Thymus (tissue), 11 donors: ENCODE measurements at regions not wholly inside any gene's neighbourhood (a gene's known extent, or its start where the extent isn't known, plus 50 kb on each side); places are given as distances from the start of the nearest gene placed in this dataset.

Source experiments
- DNase-seq, 9 donors: peaks; one replicate each; pipeline ENCODE4 v3.0.0-alpha.2; 2013; ENCODE audit warnings: low spot score in 9 of 9, low read depth in 6 of 9, missing footprints in 1 of 9
- H3K27ac ChIP-seq, 2 donors: one replicate each; pipeline ENCODE4 v1.5.1; 2013; ENCODE audit warnings: control low read depth in 1 of 2, low read depth in 1 of 2, low read length in 1 of 2, mild to moderate bottlenecking in 1 of 2, moderate library complexity in 1 of 2
- H3K27me3 ChIP-seq, 2 donors: one replicate each; pipeline ENCODE4 v1.5.1; 2013; ENCODE audit warnings: low read length in 1 of 2; ENCODE audit not compliant: control insufficient read depth in 2 of 2, insufficient read depth in 1 of 2
- H3K36me3 ChIP-seq, 2 donors: one replicate each; pipeline ENCODE4 v1.5.1; 2013; ENCODE audit warnings: low read length in 1 of 2, mild to moderate bottlenecking in 1 of 2, moderate library complexity in 1 of 2; ENCODE audit not compliant: control insufficient read depth in 2 of 2, insufficient read depth in 2 of 2
- H3K4me1 ChIP-seq, 2 donors: one replicate each; pipeline ENCODE4 v1.5.1; 2013; ENCODE audit warnings: low read length in 2 of 2; ENCODE audit not compliant: control insufficient read depth in 2 of 2, insufficient read depth in 2 of 2
- H3K4me3 ChIP-seq, 2 donors: one replicate each; pipeline ENCODE4 v1.5.1; 2013; ENCODE audit warnings: low read length in 2 of 2, control low read depth in 1 of 2, mild to moderate bottlenecking in 1 of 2
- H3K9me3 ChIP-seq, 2 donors: one replicate each; pipeline ENCODE4 v1.5.1; 2013; ENCODE audit warnings: low read length in 1 of 2, mild to moderate bottlenecking in 1 of 2; ENCODE audit not compliant: control insufficient read depth in 2 of 2, insufficient read depth in 1 of 2
- WGBS: extraction: QIAGEN DNeasy Blood & Tissue Kit; methylation state at CpG from one replicate; pipeline ENCODE4 v1.1.7; 2013; 5-methylcytosine and 5-hydroxymethylcytosine counted together
- donor health status: healthy.

DNA sequence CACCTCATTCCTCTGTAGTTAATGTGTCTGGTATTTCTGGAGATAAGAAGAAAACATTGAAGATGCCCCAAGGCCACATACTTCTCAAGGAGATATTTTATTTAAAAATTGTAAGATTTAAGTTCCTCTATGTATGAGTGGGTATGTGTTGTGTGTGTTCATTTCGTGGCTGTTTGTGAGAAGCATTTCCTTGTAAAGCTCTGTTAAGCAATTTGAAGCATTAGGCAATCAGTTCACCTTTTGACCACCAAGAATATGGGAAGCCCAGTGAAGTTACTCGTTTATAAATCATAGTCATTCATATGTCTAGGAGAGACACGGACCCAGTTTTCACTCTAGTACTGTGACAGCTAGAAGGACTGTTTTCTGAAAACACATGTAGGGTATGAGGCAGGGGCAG lies 717.6 kb upstream of the MAP3K7 start:
- H3K9me3 ChIP-seq = peaks cover 0 to 7% of the 10 kb centered on the region in 2 donors
- WGBS = 84% methylated on average over 3 of the region's 3 CpGs
- H3K27me3 ChIP-seq = no peaks in the 10 kb centered on the region
- no peaks in the 10 kb centered on the region for H3K4me1 ChIP-seq
- DNase-seq = no peak
- no peaks in the 10 kb centered on the region for H3K36me3 ChIP-seq
- no peak overlapping the region for H3K27ac ChIP-seq
- no peak overlapping the region for H3K4me3 ChIP-seq

DNA sequence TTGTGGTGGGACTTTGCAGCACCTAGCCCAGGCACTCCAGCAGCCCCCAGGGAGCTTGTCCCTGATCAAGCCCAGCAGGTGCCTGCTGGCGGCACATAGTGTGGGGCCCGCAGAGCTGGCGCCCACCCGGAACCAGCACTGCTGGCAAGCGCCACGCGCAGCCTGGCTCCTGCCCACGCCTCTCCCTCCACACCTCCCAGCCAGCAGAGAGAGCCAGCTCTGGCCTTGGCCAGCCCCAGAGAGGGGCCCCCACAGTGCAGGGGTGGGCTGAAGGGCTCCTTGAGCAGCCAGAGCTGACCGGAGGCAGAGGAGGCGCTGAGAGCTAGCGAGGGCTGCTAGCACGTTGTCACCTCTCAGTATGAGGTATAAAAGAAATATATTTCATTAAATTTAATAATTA lies 716.5 kb upstream of the MAP3K7 start:
- H3K36me3 ChIP-seq = no peaks in the 10 kb centered on the region
- DNase-seq = no peak
- H3K27me3 ChIP-seq = no peaks in the 10 kb centered on the region
- H3K9me3 ChIP-seq = peaks cover 0 to 7% of the 10 kb centered on the region in 2 donors
- H3K4me3 ChIP-seq = no peak overlapping the region
- H3K4me1 ChIP-seq = no peaks in the 10 kb centered on the region
- over 99% methylated on average over 12 of the region's 12 CpGs for WGBS
- H3K27ac ChIP-seq = no peak overlapping the region

DNA sequence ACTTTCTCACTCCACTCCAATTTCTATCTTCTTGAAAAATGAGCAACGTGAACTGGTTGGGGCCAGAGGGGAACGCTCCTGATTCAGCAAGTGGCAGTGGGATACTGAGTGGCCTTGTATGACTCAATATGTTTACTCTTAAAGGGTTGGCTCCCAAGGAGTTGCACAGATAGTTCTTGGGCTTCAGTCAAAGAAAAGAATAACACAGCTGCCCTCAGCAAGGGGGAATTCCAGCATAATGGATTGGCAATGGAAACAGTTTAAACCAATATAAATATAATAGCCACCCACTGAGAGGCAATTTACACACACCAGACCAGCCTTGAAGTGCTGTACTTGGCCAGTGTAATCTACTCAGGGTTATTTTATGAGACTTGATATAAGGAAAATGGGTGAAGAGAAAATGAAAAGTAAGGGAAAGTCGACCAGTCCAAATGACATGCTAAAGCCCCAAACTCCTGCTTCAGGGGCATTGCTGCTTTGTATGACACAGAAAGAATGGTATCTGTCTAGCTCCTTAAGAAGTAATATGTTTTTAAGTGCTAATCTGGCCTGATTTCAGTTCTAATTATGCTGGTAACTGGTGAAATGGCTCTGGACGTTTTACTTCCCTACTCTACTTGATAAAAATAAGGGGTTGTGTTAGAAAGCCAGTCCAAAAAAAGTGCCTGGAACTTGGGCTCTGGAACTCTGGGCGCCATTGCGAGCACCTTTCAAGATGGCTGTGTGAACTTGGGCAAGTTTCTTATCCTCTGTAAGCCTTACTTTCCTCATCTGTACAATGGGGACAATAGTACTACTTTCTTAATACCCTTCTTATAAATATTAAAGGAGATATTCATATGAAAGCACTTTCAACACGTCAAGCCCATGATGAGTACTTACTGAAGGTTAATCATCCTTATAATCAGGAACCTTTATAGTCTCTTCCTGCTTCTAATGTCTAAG lies 712.9 kb upstream of the MAP3K7 start:
- Histone ChIP-seq H3K4me3 (no peak overlapping the region), H3K27ac (peak overlapping the region in 1 of 2 donors; percentile 31), H3K27me3 (no peaks in the 10 kb centered on the region), H3K36me3 (no peaks in the 10 kb centered on the region), H3K9me3 (peaks cover 0 to 7% of the 10 kb centered on the region in 2 donors), H3K4me1 (no peaks in the 10 kb centered on the region)
- WGBS = 82% methylated on average over 7 of the region's 7 CpGs
- DNase-seq = peak in 1 of 9 donors; percentile 10

DNA sequence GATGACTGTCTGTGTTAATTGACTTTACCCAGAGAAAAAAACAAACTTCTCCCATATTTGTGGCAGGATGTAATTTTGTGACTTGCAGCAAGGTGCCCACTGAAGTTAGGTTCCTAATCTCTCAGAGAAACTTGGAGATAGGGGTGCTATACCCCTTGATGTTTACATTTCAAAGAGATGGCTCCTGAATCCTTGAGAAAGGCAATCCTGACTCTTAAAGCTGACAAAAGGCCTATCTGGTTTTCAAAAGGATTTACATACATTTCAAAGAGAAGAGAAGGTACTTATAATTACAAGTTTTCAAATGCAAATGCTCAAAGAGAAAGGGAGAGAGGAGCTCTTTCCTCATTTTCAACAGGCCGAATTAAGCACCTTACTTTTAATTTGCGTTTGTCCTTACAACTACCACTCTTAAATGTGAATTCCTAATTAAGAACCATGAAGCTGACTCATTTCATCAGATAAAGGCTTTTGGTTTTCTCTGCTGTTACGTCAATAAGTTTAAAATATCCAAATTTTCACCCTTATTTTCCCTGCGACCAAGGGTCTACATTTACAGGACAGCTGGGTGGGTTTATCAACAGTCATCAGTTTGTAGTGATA lies 711.8 kb upstream of the MAP3K7 start:
- no peak overlapping the region for H3K27ac ChIP-seq
- 92% methylated on average over 4 of the region's 4 CpGs for WGBS

DNA sequence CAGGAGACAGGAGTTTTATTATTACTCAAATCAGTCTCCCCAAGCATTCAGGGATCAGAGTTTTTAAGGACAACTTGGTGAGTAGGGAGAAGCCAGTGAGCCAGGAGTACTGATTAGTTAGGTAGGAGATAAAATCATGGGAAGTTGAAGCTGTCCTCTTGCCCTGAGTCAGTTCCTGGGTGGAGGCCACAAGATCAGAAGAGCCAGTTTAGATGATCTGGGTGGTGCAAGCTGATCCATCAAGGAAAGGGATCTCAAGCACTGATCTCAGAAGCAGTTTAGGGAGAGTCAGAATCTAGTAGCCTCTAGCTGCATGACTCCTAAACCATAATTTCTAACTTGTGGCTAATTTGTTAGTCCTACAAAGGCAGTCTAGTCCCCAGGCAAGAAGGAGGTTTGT lies 706.5 kb upstream of the MAP3K7 start:
- Histone ChIP-seq H3K27me3 (no peaks in the 10 kb centered on the region), H3K9me3 (no peaks in the 10 kb centered on the region), H3K4me1 (no peaks in the 10 kb centered on the region), H3K27ac (no peak overlapping the region), H3K36me3 (no peaks in the 10 kb centered on the region), H3K4me3 (no peak overlapping the region)
- no peak for DNase-seq

More for the DNA sequence above, 711.8 kb upstream of the MAP3K7 start:
- Histone ChIP-seq H3K27me3 (no peaks in the 10 kb centered on the region), H3K36me3 (no peaks in the 10 kb centered on the region), H3K4me3 (no peak overlapping the region), H3K9me3 (peaks cover 0 to 7% of the 10 kb centered on the region in 2 donors), H3K4me1 (no peaks in the 10 kb centered on the region)
- no peak for DNase-seq

DNA sequence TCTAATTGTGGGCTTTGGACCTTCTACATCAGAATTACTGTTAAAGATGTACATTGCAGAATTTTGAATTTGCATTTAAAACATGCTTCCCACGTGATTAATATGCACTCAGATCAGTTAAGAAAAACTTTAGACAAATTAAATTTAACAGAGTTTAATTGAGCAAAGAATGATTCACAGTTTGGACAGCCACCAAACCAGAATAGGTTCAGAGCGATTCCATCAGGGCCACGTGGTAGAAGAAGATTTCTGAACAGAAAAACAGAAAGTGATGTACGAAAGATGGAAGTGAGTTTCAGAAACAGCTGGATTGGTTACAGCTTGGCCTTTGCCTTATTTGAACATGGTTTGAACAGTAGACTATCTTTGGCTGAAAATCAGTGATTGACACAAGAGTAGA lies 704.2 kb upstream of the MAP3K7 start:
- DNase-seq = no peak
- Histone ChIP-seq H3K9me3 (no peaks in the 10 kb centered on the region), H3K4me3 (no peak overlapping the region), H3K27ac (no peak overlapping the region), H3K27me3 (no peaks in the 10 kb centered on the region), H3K4me1 (no peaks in the 10 kb centered on the region), H3K36me3 (no peaks in the 10 kb centered on the region)
- WGBS = 87% methylated on average over 4 of the region's 4 CpGs

DNA sequence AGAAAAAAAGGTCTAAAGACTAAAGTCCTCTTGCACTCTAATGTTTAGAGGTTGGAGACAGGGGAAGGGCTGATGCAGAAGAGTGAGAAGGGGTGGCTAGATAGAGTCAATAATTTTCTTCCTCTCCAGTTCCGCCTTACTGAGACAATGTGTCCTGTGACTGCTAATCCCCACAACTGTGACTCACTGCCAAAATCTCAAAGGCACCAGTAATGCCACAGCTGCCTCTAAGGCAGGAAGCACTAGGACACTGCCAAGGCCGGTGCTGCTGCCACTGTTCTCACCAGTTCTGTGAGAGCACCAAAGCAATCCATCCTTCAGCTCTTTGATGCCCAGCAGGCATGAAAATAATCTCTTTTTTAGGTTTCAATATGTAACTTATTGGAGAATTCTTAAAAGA lies 701.9 kb upstream of the MAP3K7 start:
- H3K27me3 ChIP-seq = no peaks in the 10 kb centered on the region
- DNase-seq = no peak
- H3K36me3 ChIP-seq = no peaks in the 10 kb centered on the region
- H3K27ac ChIP-seq = no peak overlapping the region
- H3K9me3 ChIP-seq = no peaks in the 10 kb centered on the region
- no peaks in the 10 kb centered on the region for H3K4me1 ChIP-seq
- H3K4me3 ChIP-seq = no peak overlapping the region
- 89% methylated on average over 2 of the region's 2 CpGs for WGBS

DNA sequence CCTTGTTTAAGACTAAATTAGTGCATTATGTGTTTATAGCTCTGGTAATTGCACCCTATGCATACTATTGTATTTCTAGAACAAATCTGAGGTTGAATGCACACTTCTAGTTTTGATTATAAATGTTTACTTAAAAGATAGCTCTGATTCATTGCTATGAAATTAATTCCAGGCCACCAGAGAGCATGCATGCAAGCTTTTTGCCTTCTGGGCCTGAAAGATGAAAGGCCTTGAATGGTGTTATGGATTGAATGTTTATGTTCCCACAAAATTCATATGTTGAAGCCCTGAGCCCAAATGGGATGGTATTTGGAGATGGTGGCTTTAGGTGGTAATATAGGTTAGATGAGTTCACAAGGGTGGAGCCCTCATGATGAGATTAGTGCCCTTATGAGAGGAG lies 695.0 kb upstream of the MAP3K7 start:
- no peaks in the 10 kb centered on the region for H3K36me3 ChIP-seq
- H3K27me3 ChIP-seq = no peaks in the 10 kb centered on the region
- DNase-seq = no peak
- H3K27ac ChIP-seq = no peak overlapping the region
- no peaks in the 10 kb centered on the region for H3K4me1 ChIP-seq
- no peaks in the 10 kb centered on the region for H3K9me3 ChIP-seq
- H3K4me3 ChIP-seq = no peak overlapping the region

DNA sequence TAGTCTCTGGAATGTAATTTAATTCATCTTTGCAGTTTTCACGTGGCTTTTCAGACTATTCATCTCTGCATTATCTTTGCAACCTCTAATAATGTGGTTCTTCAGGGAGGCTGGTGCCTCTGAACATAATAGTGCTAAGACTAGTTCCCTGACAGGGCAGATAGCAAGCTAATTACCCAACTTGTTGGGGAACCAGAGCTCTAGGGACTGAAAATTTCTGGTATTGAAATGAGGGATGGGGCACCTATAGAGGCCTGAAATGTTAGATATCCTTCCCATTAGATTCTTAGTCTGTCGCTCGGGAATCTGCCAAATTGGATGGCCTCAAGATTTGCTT lies 693.6 kb upstream of the MAP3K7 start:
- no peaks in the 10 kb centered on the region for H3K36me3 ChIP-seq
- no peaks in the 10 kb centered on the region for H3K27me3 ChIP-seq
- H3K4me1 ChIP-seq = no peaks in the 10 kb centered on the region
- no peak overlapping the region for H3K27ac ChIP-seq
- DNase-seq = no peak
- no peak overlapping the region for H3K4me3 ChIP-seq
- H3K9me3 ChIP-seq = no peaks in the 10 kb centered on the region
- 81% methylated on average over 3 of the region's 3 CpGs for WGBS
